Activated naive CD4-positive, alpha-beta T cell treated with anti-CD3 and anti-CD28 coated beads, Interleukin-2, amount 50 U/mL, for 16 hours (primary cell): ENCODE measurements at regions not wholly inside any gene's neighbourhood (a gene's known extent, or its start where the extent isn't known, plus 50 kb on each side); places are given as distances from the start of the nearest gene placed in this dataset.

Experiments
- DNase-seq: peaks from one replicate; pipeline ENCODE4 v3.0.0-alpha.2; 2020

- no peak for DNase-seq
Measured at GRCh38 chr5:124289641-124290311, 456.7 kb downstream of the ZNF608 start.

GRCh38 chr5:124289130-124289529 is 457.3 kb downstream of the ZNF608 start:
- no peak for DNase-seq

- DNase-seq, result no peak
Measured at GRCh38 chr5:124287813-124288212, 458.6 kb downstream of the ZNF608 start.

GRCh38 chr5:124285733-124286132 is 460.7 kb downstream of the ZNF608 start:
- DNase-seq, result no peak

GRCh38 chr5:124285071-124285470 is 461.4 kb downstream of the ZNF608 start:
- DNase-seq, result no peak

GRCh38 chr5:124283031-124283430 is 463.4 kb downstream of the ZNF608 start:
- no peak for DNase-seq

- no peak for DNase-seq
Measured at GRCh38 chr5:124280079-124280478, 466.4 kb downstream of the ZNF608 start.

GRCh38 chr5:124279146-124279876 is 467.1 kb downstream of the ZNF608 start:
- DNase-seq, result no peak

GRCh38 chr5:124278636-124279035 is 467.8 kb downstream of the ZNF608 start:
- no peak for DNase-seq

- no peak for DNase-seq
Measured at GRCh38 chr5:124277767-124278545, 468.5 kb downstream of the ZNF608 start.

GRCh38 chr5:124276166-124276565 is 470.3 kb downstream of the ZNF608 start:
- no peak for DNase-seq

GRCh38 chr5:124274949-124275348 is 471.5 kb downstream of the ZNF608 start:
- DNase-seq, result no peak

- no peak for DNase-seq
Measured at GRCh38 chr5:124264499-124264898, 481.9 kb downstream of the ZNF608 start.

GRCh38 chr5:124263680-124264491 is 482.6 kb downstream of the ZNF608 start:
- DNase-seq, result no peak

- DNase-seq, result no peak
Measured at GRCh38 chr5:124262991-124263571, 483.4 kb downstream of the ZNF608 start.

GRCh38 chr5:124262470-124262869 is 484.0 kb downstream of the ZNF608 start:
- no peak for DNase-seq

GRCh38 chr5:124261848-124262247 is 484.6 kb downstream of the ZNF608 start:
- no peak for DNase-seq

GRCh38 chr5:124260921-124261515 is 485.4 kb downstream of the ZNF608 start:
- no peak for DNase-seq

GRCh38 chr5:124259017-124259416 is 487.4 kb downstream of the ZNF608 start:
- no peak for DNase-seq

- DNase-seq, result no peak
Measured at GRCh38 chr5:124257048-124257447, 489.4 kb downstream of the ZNF608 start.

- DNase-seq, result no peak
Measured at GRCh38 chr5:124253203-124253810, 493.1 kb downstream of the ZNF608 start.

- DNase-seq, result no peak
Measured at GRCh38 chr5:124252747-124253146, 493.7 kb downstream of the ZNF608 start.
